ENCODE measurements at regions not wholly inside any gene's neighbourhood (a gene's known extent, or its start where the extent isn't known, plus 50 kb on each side); places are given as distances from the start of the nearest gene placed in this dataset.

GRCh38 chr14:86124328-86124727, 594.4 kb downstream of the FLRT2 start:
- TF ChIP-seq CTCF (IDR thresholded peaks at IDR 0.05) (no peak), POLR2A (IDR thresholded peaks at IDR 0.05) (no peak)

Data from esophagus squamous epithelium (tissue), 4 donors.